HepG2 (cell line): ENCODE measurements at regions not wholly inside any gene's neighbourhood (a gene's known extent, or its start where the extent isn't known, plus 50 kb on each side); places are given as distances from the start of the nearest gene placed in this dataset.

Experiments used
- ATAC-seq: fragments of 200-7000 bp; cut with Tn5 transposase; 3 replicates; pipeline ENCODE4 v1.9.1; 2020; ENCODE audit warnings: mild to moderate bottlenecking, moderate library complexity
- BruUV-seq: library from RNA; stranded (reverse); fragments of 400-500 nt; replicated peaks from 2 replicates; lab custom pipeline; 2021; lab: Mats Ljungman, UMichigan
- CTCF ChIA-PET: fragments of 300-600 bp; formaldehyde crosslinking; extraction: SDS; loops from one replicate; lab custom pipeline; 2021; ENCODE audit warnings: low total read pairs, inconsistent platforms, low intra/inter-chr PET ratio; lab: Yijun Ruan, JAX
- POLR2A ChIA-PET: fragments of 350-600 bp; sonication (Branson Sonifier 250); formaldehyde crosslinking; loops from one replicate; lab custom pipeline; 2020; ENCODE audit warnings: antibody characterized with exemption, inconsistent platforms; lab: Yijun Ruan, JAX
- DNase-seq: peaks from one replicate; pipeline ENCODE4 v3.0.0-alpha.2; 2015; ENCODE audit warnings: low spot score
- FAIRE-seq: peaks from 3 replicates; lab custom pipeline; 2011; peaks lifted over from hg19 to GRCh38; lab: Jason Lieb, UNC
- H2AFZ ChIP-seq: one replicate; pipeline ENCODE4 v1.6.1; 2011; ENCODE audit warnings: low read length, inconsistent platforms
- H3K27ac ChIP-seq: fragments of 300-600 bp; 3 replicates; pipeline ENCODE4 v1.8.0; 2011; ENCODE audit warnings: mixed run types, mild to moderate bottlenecking, mixed read lengths, low read length, inconsistent platforms; ENCODE audit not compliant: insufficient read depth; ENCODE audit errors: extremely low read length
- H3K27me3 ChIP-seq, 2 experiments: fragments of 200-600 bp in 1 of 2; 2 replicates in 1 of 2; 3 replicates in 1 of 2; pipeline versions ENCODE4 v1.6.0 to v1.8.0; 2011; ENCODE audit warnings: low read length in 2 of 2, mild to moderate bottlenecking in 2 of 2, moderate library complexity in 2 of 2, inconsistent platforms in 1 of 2; ENCODE audit not compliant: insufficient read depth in 2 of 2, control insufficient read depth in 1 of 2
- H3K36me3 ChIP-seq, 2 experiments: fragments of 200-600 bp in 1 of 2; replicated peaks in 1 of 2; 2 replicates in 1 of 2; 3 replicates in 1 of 2; pipeline versions ENCODE4 v1.5.1 to v1.8.0; 2011; ENCODE audit warnings: low read length in 2 of 2, inconsistent platforms in 1 of 2; ENCODE audit not compliant: insufficient read depth in 2 of 2, control insufficient read depth in 1 of 2
- H3K4me1 ChIP-seq: 2 replicates; pipeline ENCODE4 v1.5.1; 2012; ENCODE audit warnings: low read length, inconsistent platforms; ENCODE audit not compliant: insufficient read depth
- H3K4me2 ChIP-seq: 2 replicates; pipeline ENCODE4 v1.6.0; 2011; ENCODE audit warnings: low read depth, low read length, inconsistent platforms
- H3K4me3 ChIP-seq, 3 experiments: fragments of 200-600 bp in 1 of 3; sonication (generic), shearing (Covaris generic) in 1 of 3; replicated peaks in 1 of 3; 2 replicates each; pipeline ENCODE4 v1.5.1; 2011 to 2016; ENCODE audit warnings: low read length in 3 of 3, inconsistent platforms in 2 of 3, low read depth in 2 of 3, mild to moderate bottlenecking in 2 of 3, control low read depth in 1 of 3, mixed read lengths in 1 of 3; ENCODE audit not compliant: insufficient read depth in 1 of 3
- H3K79me2 ChIP-seq: one replicate; pipeline ENCODE4 v1.6.1; 2011; ENCODE audit warnings: low read length, inconsistent platforms; ENCODE audit not compliant: insufficient read depth
- H3K9ac ChIP-seq: 2 replicates; pipeline ENCODE4 v1.6.0; 2011; ENCODE audit warnings: mild to moderate bottlenecking, low read depth, low read length, inconsistent platforms; ENCODE audit not compliant: insufficient read depth
- H3K9me3 ChIP-seq: 2 replicates; pipeline ENCODE4 v1.5.1; 2012; ENCODE audit warnings: mild to moderate bottlenecking, low read length
- H4K20me1 ChIP-seq: 2 replicates; pipeline ENCODE4 v1.6.0; 2011; ENCODE audit warnings: inconsistent platforms, mild to moderate bottlenecking, low read length, moderate library complexity; ENCODE audit not compliant: insufficient read depth
- DNMT3B ChIP-seq: conservative IDR thresholded peaks from 2 replicates; pipeline ENCODE4 v1.6.1; 2016; ENCODE audit warnings: missing biosample characterization, control low read depth
- HOXA3 ChIP-seq: sonication (generic); formaldehyde crosslinking; IDR thresholded peaks from 2 replicates; pipeline ENCODE4 v1.5.0; 2020; ENCODE audit warnings: missing genetic modification reagents
- KDM2A ChIP-seq: sonication (generic); formaldehyde crosslinking; IDR thresholded peaks from 2 replicates; pipeline ENCODE4 v1.4.0; 2020; ENCODE audit warnings: low read depth, missing genetic modification reagents, borderline replicate concordance
- KDM4B ChIP-seq: sonication (generic); formaldehyde crosslinking; IDR thresholded peaks from 2 replicates; pipeline ENCODE4 v1.4.0; 2020; ENCODE audit warnings: missing genetic modification reagents
- REPIN1 ChIP-seq: sonication (generic); formaldehyde crosslinking; IDR thresholded peaks from 2 replicates; pipeline ENCODE4 v1.8.0; 2022; ENCODE audit warnings: missing genetic modification reagents, low read depth, mild to moderate bottlenecking, borderline replicate concordance
- SETDB1 ChIP-seq: sonication (generic); formaldehyde crosslinking; IDR thresholded peaks from 2 replicates; pipeline ENCODE4 v1.5.1; 2020; ENCODE audit warnings: missing genetic modification reagents, mild to moderate bottlenecking, borderline replicate concordance
- ZNF225 ChIP-seq: sonication (generic); formaldehyde crosslinking; IDR thresholded peaks from 2 replicates; pipeline ENCODE4 v1.4.0; 2020; ENCODE audit warnings: mild to moderate bottlenecking, missing genetic modification reagents
- ZNF44 ChIP-seq: sonication (generic); formaldehyde crosslinking; IDR thresholded peaks from 2 replicates; pipeline ENCODE4 v1.5.1; 2020; ENCODE audit warnings: mild to moderate bottlenecking, missing genetic modification reagents
- ZNF569 ChIP-seq: sonication (generic); formaldehyde crosslinking; IDR thresholded peaks from 2 replicates; pipeline ENCODE4 v1.5.0; 2020; ENCODE audit warnings: mild to moderate bottlenecking, missing genetic modification reagents, moderate library complexity, borderline replicate concordance
- ZNF615 ChIP-seq: sonication (generic); formaldehyde crosslinking; IDR thresholded peaks from 2 replicates; pipeline ENCODE4 v1.5.0; 2020; ENCODE audit warnings: mild to moderate bottlenecking, missing genetic modification reagents, borderline replicate concordance
- ZNF75D ChIP-seq: sonication (generic); formaldehyde crosslinking; IDR thresholded peaks from 2 replicates; pipeline ENCODE4 v1.8.1; 2023; ENCODE audit warnings: missing genetic modification reagents, mild to moderate bottlenecking, borderline replicate concordance
- ZSCAN12 ChIP-seq: sonication (generic); formaldehyde crosslinking; IDR thresholded peaks from 2 replicates; pipeline ENCODE4 v1.9.0; 2021; ENCODE audit warnings: mild to moderate bottlenecking, missing genetic modification reagents
- in situ Hi-C: cut with HindIII; loops from 2 replicates; pipeline ENCODE4 v1.10.0; 2017; ENCODE audit warnings: low pct_unique_long_range_greater_than_20kb; ENCODE audit not compliant: extremely low pct_ligation_motif_present
- intact Hi-C: fragments of 100-400 bp; cut with micrococcal nuclease; formaldehyde crosslinking; loops from one replicate; pipeline ENCODE4 v1.10.0; 2022; ENCODE audit not compliant: unreplicated experiment
- TF ChIP-seq, protein P1 (sequence below): sonication (generic); formaldehyde crosslinking; IDR thresholded peaks from 2 replicates; pipeline ENCODE4 v1.4.0; 2020; ENCODE audit warnings: mild to moderate bottlenecking, low read depth, missing genetic modification reagents
- TF ChIP-seq, protein P2 (sequence below): sonication (generic); formaldehyde crosslinking; IDR thresholded peaks from 2 replicates; pipeline ENCODE4 v1.4.0; 2020; ENCODE audit warnings: missing genetic modification reagents

DNA sequence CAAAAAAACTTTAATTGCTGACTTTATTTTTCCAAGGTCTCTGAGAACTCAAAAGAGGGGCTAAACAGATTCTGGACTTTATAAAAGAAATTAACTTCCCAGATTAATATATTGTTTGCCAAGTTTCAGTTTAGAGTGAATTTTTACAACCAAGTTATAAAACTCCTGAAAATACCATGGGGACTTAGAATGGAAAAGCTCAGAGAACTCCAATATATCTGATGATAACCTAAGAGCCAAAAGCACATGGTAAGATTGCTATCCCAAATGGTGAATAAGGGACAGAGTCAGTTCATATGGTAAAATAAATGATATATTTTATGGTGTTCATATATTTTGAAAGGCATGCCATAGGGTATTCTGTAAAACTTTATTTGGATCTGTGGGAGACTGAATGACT, 470.9 kb downstream of the TTLL7 start:
- Histone ChIP-seq H3K9me3 (peaks cover 71% of the 10 kb centered on the region), H3K27ac (no peak overlapping the region), H4K20me1 (no peaks in the 10 kb centered on the region), H2AFZ (no peak overlapping the region), H3K4me3 (no peak overlapping the region), H3K4me1 (no peaks in the 10 kb centered on the region), H3K4me2 (no peak overlapping the region), H3K9ac (no peak overlapping the region), H3K36me3 (no peaks in the 10 kb centered on the region), H3K27me3 (no peaks in the 10 kb centered on the region), H3K79me2 (no peaks in the 10 kb centered on the region)
- intact Hi-C loops (no loop called here), in situ Hi-C loops (no loop called here)
- TF ChIP-seq ZNF75D (CRISPR knock-in tag) = no peak
- TF ChIP-seq KDM4B (CRISPR knock-in tag) = no peak
- no peak for TF ChIP-seq ZNF44 (CRISPR knock-in tag)
- no peak for TF ChIP-seq ZNF615
- TF ChIP-seq ZNF569 = no peak
- no peak for TF ChIP-seq KDM2A (CRISPR knock-in tag)
- TF ChIP-seq ZSCAN12 (CRISPR knock-in tag) = no peak
- TF ChIP-seq SETDB1 = no peak
- TF ChIP-seq, protein P1, sequence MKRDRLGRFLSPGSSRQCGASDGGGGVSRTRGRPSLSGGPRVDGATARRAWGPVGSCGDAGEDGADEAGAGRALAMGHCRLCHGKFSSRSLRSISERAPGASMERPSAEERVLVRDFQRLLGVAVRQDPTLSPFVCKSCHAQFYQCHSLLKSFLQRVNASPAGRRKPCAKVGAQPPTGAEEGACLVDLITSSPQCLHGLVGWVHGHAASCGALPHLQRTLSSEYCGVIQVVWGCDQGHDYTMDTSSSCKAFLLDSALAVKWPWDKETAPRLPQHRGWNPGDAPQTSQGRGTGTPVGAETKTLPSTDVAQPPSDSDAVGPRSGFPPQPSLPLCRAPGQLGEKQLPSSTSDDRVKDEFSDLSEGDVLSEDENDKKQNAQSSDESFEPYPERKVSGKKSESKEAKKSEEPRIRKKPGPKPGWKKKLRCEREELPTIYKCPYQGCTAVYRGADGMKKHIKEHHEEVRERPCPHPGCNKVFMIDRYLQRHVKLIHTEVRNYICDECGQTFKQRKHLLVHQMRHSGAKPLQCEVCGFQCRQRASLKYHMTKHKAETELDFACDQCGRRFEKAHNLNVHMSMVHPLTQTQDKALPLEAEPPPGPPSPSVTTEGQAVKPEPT (CRISPR knock-in tag) = no peak
- TF ChIP-seq REPIN1 = no peak
- TF ChIP-seq, protein P2, sequence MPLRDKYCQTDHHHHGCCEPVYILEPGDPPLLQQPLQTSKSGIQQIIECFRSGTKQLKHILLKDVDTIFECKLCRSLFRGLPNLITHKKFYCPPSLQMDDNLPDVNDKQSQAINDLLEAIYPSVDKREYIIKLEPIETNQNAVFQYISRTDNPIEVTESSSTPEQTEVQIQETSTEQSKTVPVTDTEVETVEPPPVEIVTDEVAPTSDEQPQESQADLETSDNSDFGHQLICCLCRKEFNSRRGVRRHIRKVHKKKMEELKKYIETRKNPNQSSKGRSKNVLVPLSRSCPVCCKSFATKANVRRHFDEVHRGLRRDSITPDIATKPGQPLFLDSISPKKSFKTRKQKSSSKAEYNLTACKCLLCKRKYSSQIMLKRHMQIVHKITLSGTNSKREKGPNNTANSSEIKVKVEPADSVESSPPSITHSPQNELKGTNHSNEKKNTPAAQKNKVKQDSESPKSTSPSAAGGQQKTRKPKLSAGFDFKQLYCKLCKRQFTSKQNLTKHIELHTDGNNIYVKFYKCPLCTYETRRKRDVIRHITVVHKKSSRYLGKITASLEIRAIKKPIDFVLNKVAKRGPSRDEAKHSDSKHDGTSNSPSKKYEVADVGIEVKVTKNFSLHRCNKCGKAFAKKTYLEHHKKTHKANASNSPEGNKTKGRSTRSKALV (CRISPR knock-in tag) = no peak
- TF ChIP-seq HOXA3 (CRISPR knock-in tag) = no peak
- no peak for TF ChIP-seq ZNF225 (CRISPR knock-in tag)
- TF ChIP-seq DNMT3B (CRISPR knock-in tag) = no peak
- POLR2A ChIA-PET = no interaction called here
- DNase-seq = no peak
- FAIRE-seq = no peak
- CTCF ChIA-PET = no interaction called here
- BruUV-seq = no TSS peak
- ATAC-seq = no peak
